ENCODE measurements at regions not wholly inside any gene's neighbourhood (a gene's known extent, or its start where the extent isn't known, plus 50 kb on each side); places are given as distances from the start of the nearest gene placed in this dataset.

DNA sequence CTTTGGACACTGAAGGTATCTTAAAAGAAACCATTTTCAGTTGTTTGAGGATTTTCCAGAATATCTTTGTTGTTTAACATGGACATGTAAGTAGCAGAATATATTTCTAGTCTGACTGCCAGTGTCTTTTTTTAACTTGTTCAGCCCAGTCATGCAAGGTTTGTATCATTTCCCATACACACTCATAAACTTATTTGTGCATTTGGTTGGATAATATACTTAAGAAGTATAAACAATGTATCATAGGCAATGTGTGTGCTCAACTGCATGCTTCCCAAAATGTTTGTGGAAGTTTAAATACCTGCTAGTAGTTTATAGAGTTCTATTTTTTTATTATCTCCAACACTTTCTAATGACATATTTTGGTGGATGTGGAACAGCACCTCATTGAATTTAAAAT, 707.4 kb upstream of the FBXO33 start:
- Mint-ChIP-seq H3K9me3 (peaks cover 3% of the 10 kb centered on the region; the same call in 1 of the 3 replicates), H3K36me3 (ENCODE audit: low read depth) (no peaks in the 10 kb centered on the region), H3K4me3 (no peak overlapping the region), H3K4me1 (no peaks in the 10 kb centered on the region), H3K27me3 (ENCODE audit: insufficient read depth, low read depth, poor library complexity) (no peaks in the 10 kb centered on the region), H3K27ac (no peak overlapping the region)
- ATAC-seq (no peak), DNase-seq (ENCODE audit: low spot score) (no peak)
- no peaks in the 10 kb centered on the region for H3K36me3 ChIP-seq (ENCODE audit: insufficient read depth)
- TF ChIP-seq NANOG (IDR thresholded peaks at IDR 0.05; ENCODE audit: borderline replicate concordance) (no peak), EZH2phosphoT487 (IDR thresholded peaks at IDR 0.05; ENCODE audit: unreplicated experiment) (no peak), ZNF114 (CRISPR knock-in tag; IDR thresholded peaks at IDR 0.05) (no peak), ZNF331 (CRISPR knock-in tag; IDR thresholded peaks at IDR 0.05; ENCODE audit: low read depth) (no peak), POLR2AphosphoS5 (IDR thresholded peaks at IDR 0.05; ENCODE audit: low read depth) (no peak), JUNB (IDR thresholded peaks at IDR 0.05; ENCODE audit: unreplicated experiment) (no peak), STAT1 (IDR thresholded peaks at IDR 0.05; ENCODE audit: unreplicated experiment) (no peak), CREB1 (CRISPR knock-in tag; IDR thresholded peaks at IDR 0.05; ENCODE audit: low read depth) (no peak), EZH2 (IDR thresholded peaks at IDR 0.05; ENCODE audit: low read depth, unreplicated experiment) (no peak)
- TF ChIP-seq, protein P1, sequence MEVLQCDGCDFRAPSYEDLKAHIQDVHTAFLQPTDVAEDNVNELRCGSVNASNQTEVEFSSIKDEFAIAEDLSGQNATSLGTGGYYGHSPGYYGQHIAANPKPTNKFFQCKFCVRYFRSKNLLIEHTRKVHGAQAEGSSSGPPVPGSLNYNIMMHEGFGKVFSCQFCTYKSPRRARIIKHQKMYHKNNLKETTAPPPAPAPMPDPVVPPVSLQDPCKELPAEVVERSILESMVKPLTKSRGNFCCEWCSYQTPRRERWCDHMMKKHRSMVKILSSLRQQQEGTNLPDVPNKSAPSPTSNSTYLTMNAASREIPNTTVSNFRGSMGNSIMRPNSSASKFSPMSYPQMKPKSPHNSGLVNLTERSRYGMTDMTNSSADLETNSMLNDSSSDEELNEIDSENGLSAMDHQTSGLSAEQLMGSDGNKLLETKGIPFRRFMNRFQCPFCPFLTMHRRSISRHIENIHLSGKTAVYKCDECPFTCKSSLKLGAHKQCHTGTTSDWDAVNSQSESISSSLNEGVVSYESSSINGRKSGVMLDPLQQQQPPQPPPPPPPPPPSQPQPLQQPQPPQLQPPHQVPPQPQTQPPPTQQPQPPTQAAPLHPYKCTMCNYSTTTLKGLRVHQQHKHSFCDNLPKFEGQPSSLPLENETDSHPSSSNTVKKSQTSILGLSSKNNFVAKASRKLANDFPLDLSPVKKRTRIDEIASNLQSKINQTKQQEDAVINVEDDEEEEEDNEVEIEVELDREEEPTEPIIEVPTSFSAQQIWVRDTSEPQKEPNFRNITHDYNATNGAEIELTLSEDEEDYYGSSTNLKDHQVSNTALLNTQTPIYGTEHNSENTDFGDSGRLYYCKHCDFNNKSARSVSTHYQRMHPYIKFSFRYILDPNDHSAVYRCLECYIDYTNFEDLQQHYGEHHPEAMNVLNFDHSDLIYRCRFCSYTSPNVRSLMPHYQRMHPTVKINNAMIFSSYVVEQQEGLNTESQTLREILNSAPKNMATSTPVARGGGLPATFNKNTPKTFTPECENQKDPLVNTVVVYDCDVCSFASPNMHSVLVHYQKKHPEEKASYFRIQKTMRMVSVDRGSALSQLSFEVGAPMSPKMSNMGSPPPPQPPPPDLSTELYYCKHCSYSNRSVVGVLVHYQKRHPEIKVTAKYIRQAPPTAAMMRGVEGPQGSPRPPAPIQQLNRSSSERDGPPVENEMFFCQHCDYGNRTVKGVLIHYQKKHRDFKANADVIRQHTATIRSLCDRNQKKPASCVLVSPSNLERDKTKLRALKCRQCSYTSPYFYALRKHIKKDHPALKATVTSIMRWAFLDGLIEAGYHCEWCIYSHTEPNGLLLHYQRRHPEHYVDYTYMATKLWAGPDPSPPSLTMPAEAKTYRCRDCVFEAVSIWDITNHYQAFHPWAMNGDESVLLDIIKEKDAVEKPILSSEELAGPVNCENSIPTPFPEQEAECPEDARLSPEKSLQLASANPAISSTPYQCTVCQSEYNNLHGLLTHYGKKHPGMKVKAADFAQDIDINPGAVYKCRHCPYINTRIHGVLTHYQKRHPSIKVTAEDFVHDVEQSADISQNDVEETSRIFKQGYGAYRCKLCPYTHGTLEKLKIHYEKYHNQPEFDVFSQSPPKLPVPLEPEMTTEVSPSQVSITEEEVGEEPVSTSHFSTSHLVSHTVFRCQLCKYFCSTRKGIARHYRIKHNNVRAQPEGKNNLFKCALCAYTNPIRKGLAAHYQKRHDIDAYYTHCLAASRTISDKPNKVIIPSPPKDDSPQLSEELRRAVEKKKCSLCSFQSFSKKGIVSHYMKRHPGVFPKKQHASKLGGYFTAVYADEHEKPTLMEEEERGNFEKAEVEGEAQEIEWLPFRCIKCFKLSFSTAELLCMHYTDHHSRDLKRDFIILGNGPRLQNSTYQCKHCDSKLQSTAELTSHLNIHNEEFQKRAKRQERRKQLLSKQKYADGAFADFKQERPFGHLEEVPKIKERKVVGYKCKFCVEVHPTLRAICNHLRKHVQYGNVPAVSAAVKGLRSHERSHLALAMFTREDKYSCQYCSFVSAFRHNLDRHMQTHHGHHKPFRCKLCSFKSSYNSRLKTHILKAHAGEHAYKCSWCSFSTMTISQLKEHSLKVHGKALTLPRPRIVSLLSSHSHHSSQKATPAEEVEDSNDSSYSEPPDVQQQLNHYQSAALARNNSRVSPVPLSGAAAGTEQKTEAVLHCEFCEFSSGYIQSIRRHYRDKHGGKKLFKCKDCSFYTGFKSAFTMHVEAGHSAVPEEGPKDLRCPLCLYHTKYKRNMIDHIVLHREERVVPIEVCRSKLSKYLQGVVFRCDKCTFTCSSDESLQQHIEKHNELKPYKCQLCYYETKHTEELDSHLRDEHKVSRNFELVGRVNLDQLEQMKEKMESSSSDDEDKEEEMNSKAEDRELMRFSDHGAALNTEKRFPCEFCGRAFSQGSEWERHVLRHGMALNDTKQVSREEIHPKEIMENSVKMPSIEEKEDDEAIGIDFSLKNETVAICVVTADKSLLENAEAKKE (CRISPR knock-in tag; IDR thresholded peaks at IDR 0.05): no peak
- TF ChIP-seq, protein P2, sequence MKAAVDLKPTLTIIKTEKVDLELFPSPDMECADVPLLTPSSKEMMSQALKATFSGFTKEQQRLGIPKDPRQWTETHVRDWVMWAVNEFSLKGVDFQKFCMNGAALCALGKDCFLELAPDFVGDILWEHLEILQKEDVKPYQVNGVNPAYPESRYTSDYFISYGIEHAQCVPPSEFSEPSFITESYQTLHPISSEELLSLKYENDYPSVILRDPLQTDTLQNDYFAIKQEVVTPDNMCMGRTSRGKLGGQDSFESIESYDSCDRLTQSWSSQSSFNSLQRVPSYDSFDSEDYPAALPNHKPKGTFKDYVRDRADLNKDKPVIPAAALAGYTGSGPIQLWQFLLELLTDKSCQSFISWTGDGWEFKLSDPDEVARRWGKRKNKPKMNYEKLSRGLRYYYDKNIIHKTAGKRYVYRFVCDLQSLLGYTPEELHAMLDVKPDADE (IDR thresholded peaks at IDR 0.05): no peak
- TF ChIP-seq, protein P3, sequence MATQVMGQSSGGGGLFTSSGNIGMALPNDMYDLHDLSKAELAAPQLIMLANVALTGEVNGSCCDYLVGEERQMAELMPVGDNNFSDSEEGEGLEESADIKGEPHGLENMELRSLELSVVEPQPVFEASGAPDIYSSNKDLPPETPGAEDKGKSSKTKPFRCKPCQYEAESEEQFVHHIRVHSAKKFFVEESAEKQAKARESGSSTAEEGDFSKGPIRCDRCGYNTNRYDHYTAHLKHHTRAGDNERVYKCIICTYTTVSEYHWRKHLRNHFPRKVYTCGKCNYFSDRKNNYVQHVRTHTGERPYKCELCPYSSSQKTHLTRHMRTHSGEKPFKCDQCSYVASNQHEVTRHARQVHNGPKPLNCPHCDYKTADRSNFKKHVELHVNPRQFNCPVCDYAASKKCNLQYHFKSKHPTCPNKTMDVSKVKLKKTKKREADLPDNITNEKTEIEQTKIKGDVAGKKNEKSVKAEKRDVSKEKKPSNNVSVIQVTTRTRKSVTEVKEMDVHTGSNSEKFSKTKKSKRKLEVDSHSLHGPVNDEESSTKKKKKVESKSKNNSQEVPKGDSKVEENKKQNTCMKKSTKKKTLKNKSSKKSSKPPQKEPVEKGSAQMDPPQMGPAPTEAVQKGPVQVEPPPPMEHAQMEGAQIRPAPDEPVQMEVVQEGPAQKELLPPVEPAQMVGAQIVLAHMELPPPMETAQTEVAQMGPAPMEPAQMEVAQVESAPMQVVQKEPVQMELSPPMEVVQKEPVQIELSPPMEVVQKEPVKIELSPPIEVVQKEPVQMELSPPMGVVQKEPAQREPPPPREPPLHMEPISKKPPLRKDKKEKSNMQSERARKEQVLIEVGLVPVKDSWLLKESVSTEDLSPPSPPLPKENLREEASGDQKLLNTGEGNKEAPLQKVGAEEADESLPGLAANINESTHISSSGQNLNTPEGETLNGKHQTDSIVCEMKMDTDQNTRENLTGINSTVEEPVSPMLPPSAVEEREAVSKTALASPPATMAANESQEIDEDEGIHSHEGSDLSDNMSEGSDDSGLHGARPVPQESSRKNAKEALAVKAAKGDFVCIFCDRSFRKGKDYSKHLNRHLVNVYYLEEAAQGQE (IDR thresholded peaks at IDR 0.05; ENCODE audit: unreplicated experiment): no peak
- TF ChIP-seq, protein P4, sequence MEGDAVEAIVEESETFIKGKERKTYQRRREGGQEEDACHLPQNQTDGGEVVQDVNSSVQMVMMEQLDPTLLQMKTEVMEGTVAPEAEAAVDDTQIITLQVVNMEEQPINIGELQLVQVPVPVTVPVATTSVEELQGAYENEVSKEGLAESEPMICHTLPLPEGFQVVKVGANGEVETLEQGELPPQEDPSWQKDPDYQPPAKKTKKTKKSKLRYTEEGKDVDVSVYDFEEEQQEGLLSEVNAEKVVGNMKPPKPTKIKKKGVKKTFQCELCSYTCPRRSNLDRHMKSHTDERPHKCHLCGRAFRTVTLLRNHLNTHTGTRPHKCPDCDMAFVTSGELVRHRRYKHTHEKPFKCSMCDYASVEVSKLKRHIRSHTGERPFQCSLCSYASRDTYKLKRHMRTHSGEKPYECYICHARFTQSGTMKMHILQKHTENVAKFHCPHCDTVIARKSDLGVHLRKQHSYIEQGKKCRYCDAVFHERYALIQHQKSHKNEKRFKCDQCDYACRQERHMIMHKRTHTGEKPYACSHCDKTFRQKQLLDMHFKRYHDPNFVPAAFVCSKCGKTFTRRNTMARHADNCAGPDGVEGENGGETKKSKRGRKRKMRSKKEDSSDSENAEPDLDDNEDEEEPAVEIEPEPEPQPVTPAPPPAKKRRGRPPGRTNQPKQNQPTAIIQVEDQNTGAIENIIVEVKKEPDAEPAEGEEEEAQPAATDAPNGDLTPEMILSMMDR (conservative IDR thresholded peaks at IDR 0.05; ENCODE audit: low read depth in 2 of 2): no peak
- H2AFZ ChIP-seq: no peak overlapping the region
- no peak overlapping the region for H3K27ac ChIP-seq (ENCODE audit: low read depth)
- no peaks in the 10 kb centered on the region for H3K79me2 ChIP-seq (replicated peaks; ENCODE audit: insufficient read depth)
- no peaks in the 10 kb centered on the region for H3F3A ChIP-seq (replicated peaks; ENCODE audit: low read depth)
- H3K9me2 ChIP-seq (ENCODE audit: insufficient read depth): no peaks in the 10 kb centered on the region
- no peaks in the 10 kb centered on the region for H3K4me1 ChIP-seq (ENCODE audit: insufficient read depth)
- H3K4me3 ChIP-seq: no peak overlapping the region
- H3K27me3 ChIP-seq (ENCODE audit: insufficient read depth): no peaks in the 10 kb centered on the region
- no peaks in the 10 kb centered on the region for H4K20me1 ChIP-seq (replicated peaks; ENCODE audit: insufficient read depth)
- H3K4me2 ChIP-seq: no peak overlapping the region

Measured in GM23338 (cell line).